ENCODE measurements at regions not wholly inside any gene's neighbourhood (a gene's known extent, or its start where the extent isn't known, plus 50 kb on each side); places are given as distances from the start of the nearest gene placed in this dataset.

- TF ChIP-seq EP300 (IDR thresholded peaks at IDR 0.05; ENCODE audit: borderline replicate concordance): no peak
- TF ChIP-seq TAF1 (IDR thresholded peaks at IDR 0.05; ENCODE audit: low read depth): no peak
- TF ChIP-seq, protein P1, sequence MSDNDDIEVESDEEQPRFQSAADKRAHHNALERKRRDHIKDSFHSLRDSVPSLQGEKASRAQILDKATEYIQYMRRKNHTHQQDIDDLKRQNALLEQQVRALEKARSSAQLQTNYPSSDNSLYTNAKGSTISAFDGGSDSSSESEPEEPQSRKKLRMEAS (IDR thresholded peaks at IDR 0.05): no peak
- TF ChIP-seq EGR1 (IDR thresholded peaks at IDR 0.05): no peak
- no peak for TF ChIP-seq CREB1 (IDR thresholded peaks at IDR 0.05; ENCODE audit: low read depth)
- TF ChIP-seq RAD21 (IDR thresholded peaks at IDR 0.05; ENCODE audit: low read depth): no peak
- no peak for TF ChIP-seq FOXM1 (IDR thresholded peaks at IDR 0.05; ENCODE audit: borderline replicate concordance, low read depth)
- TF ChIP-seq CEBPB (IDR thresholded peaks at IDR 0.05): no peak
- TF ChIP-seq, protein P2, sequence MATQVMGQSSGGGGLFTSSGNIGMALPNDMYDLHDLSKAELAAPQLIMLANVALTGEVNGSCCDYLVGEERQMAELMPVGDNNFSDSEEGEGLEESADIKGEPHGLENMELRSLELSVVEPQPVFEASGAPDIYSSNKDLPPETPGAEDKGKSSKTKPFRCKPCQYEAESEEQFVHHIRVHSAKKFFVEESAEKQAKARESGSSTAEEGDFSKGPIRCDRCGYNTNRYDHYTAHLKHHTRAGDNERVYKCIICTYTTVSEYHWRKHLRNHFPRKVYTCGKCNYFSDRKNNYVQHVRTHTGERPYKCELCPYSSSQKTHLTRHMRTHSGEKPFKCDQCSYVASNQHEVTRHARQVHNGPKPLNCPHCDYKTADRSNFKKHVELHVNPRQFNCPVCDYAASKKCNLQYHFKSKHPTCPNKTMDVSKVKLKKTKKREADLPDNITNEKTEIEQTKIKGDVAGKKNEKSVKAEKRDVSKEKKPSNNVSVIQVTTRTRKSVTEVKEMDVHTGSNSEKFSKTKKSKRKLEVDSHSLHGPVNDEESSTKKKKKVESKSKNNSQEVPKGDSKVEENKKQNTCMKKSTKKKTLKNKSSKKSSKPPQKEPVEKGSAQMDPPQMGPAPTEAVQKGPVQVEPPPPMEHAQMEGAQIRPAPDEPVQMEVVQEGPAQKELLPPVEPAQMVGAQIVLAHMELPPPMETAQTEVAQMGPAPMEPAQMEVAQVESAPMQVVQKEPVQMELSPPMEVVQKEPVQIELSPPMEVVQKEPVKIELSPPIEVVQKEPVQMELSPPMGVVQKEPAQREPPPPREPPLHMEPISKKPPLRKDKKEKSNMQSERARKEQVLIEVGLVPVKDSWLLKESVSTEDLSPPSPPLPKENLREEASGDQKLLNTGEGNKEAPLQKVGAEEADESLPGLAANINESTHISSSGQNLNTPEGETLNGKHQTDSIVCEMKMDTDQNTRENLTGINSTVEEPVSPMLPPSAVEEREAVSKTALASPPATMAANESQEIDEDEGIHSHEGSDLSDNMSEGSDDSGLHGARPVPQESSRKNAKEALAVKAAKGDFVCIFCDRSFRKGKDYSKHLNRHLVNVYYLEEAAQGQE (IDR thresholded peaks at IDR 0.05; ENCODE audit: low read depth): no peak
- no peak for TF ChIP-seq NFIC (IDR thresholded peaks at IDR 0.05)
- TF ChIP-seq TCF12 (IDR thresholded peaks at IDR 0.05; ENCODE audit: low read depth): no peak
Observed at GRCh38 chr13:30079501-30079900, 227.8 kb downstream of the KATNAL1 start.

All from Ishikawa (cell line).